ENCODE measurements at regions not wholly inside any gene's neighbourhood (a gene's known extent, or its start where the extent isn't known, plus 50 kb on each side); places are given as distances from the start of the nearest gene placed in this dataset.

DNA sequence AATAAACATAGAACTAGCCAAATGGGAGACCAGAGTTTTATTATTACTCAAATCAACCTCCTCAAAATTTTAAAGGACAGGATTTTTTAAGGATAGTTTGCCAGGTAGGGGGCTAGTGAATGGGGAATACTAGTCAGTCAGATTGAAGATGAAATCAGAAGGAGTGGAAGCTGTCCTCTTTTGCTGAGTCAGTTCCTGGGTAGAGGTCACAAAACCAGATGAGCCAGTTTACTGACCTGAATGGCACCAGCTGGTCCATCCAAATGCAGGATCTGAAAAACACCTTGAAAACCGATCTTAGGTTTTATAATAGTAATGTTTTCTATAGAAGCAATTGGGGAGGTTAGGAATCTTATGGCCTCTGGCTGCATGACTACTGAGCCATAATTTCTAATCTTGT, 558.2 kb downstream of the PKHD1 start:
- no peak overlapping the region for H3K4me3 ChIP-seq
- H3K27me3 ChIP-seq, result no peaks in the 10 kb centered on the region
- no peak for TF ChIP-seq CTCF (IDR thresholded peaks at IDR 0.05)
- H3K4me1 ChIP-seq, result no peaks in the 10 kb centered on the region
- H3K27ac ChIP-seq, result no peak overlapping the region
- H3K36me3 ChIP-seq, result no peaks in the 10 kb centered on the region
- ATAC-seq, result no peak
- H3K9me3 ChIP-seq, result no peaks in the 10 kb centered on the region
- no peak for DNase-seq
- intact Hi-C loops (cut with DNase I), result no loop called here

GRCh38 chr6:51531623-51532022, 555.8 kb downstream of the PKHD1 start:
- H3K4me3 ChIP-seq, result no peak overlapping the region
- H3K27me3 ChIP-seq, result no peaks in the 10 kb centered on the region
- no peak for TF ChIP-seq CTCF (IDR thresholded peaks at IDR 0.05)
- H3K9me3 ChIP-seq, result no peaks in the 10 kb centered on the region
- H3K36me3 ChIP-seq, result no peaks in the 10 kb centered on the region
- ATAC-seq, result peak; percentile 26
- intact Hi-C loops (cut with DNase I), result no loop called here
- H3K4me1 ChIP-seq, result no peaks in the 10 kb centered on the region
- no peak overlapping the region for H3K27ac ChIP-seq
- peak in 1 of 4 donors; percentile 15 for DNase-seq

DNA sequence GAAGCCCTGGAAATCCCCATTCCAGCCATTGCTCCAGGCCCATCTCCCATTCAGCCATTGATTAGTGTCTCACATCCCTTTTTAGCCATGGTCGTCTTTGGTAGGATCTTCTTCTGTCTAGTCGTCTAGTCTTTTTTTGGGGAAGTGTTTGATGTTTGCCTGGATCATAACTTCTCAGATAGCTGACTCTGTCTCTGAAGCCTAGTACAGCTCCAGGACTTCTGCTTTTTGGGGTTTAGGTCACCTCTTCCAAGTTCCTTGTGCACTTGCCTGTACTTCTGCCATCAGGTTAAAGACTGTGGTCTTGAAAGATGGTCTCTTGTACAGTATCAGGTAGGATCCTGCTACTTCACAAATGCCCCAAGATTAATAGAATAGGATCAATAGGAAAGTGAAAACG, 553.5 kb downstream of the PKHD1 start:
- intact Hi-C loops (cut with DNase I), result no loop called here
- H3K9me3 ChIP-seq, result no peaks in the 10 kb centered on the region

DNA sequence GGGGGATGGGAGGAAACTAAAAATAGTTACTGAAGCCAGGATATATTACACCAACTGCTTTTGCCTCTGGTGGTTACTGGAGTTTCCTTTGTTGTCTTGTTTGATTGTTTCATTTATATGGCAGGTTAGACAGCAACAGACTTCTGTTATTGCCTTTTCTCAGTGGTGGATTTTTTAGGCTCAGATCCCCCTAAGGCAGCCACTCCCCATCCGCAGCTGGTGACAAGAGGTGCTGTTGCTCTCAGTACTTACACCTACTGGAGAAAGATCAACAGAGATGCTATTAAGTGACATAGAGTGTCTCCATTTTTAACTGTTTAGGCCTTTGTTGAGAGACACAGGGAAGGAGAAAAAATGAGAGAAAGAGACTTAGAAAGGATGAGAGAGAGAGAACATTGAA, 552.1 kb downstream of the PKHD1 start:
- no peak for TF ChIP-seq CTCF (IDR thresholded peaks at IDR 0.05)
- H3K36me3 ChIP-seq, result no peaks in the 10 kb centered on the region
- H3K9me3 ChIP-seq, result no peaks in the 10 kb centered on the region
- intact Hi-C loops (cut with DNase I), result no loop called here
- no peak overlapping the region for H3K4me3 ChIP-seq
- peaks cover 0 to 2% of the 10 kb centered on the region in 2 donors for H3K27me3 ChIP-seq
- H3K27ac ChIP-seq, result no peak overlapping the region
- no peak for DNase-seq
- ATAC-seq, result no peak
- H3K4me1 ChIP-seq, result no peaks in the 10 kb centered on the region

More for the DNA sequence above, 553.5 kb downstream of the PKHD1 start:
- Histone ChIP-seq H3K27ac (no peak overlapping the region), H3K4me1 (no peaks in the 10 kb centered on the region), H3K27me3 (no peaks in the 10 kb centered on the region), H3K36me3 (no peaks in the 10 kb centered on the region), H3K4me3 (no peak overlapping the region)
- no peak for TF ChIP-seq CTCF (IDR thresholded peaks at IDR 0.05)
- DNase-seq, result no peak
- no peak for ATAC-seq

DNA sequence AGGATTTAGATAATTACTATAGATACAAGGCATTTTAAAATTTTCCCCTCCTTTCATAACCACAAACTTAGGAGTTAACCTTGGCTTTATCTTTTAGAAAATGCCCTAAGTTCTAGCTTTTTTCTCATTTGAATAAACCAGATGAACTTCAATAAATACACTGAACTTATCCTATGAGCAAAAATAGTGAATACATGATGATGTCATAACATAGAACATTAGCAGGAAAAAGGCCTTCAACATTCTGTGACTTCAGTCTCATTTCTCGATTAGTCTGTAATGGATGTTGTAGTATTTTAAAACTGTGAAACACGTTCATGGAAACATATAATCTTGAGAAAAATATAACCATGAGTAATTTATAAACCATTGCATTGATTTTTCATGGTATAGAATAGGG, 550.7 kb downstream of the PKHD1 start:
- Histone ChIP-seq H3K27ac (no peak overlapping the region), H3K9me3 (no peaks in the 10 kb centered on the region), H3K36me3 (no peaks in the 10 kb centered on the region), H3K27me3 (peaks cover 0 to 4% of the 10 kb centered on the region in 2 donors), H3K4me3 (no peak overlapping the region), H3K4me1 (no peaks in the 10 kb centered on the region)
- DNase-seq (no peak), ATAC-seq (no peak)
- intact Hi-C loops (cut with DNase I), result no loop called here
- TF ChIP-seq CTCF (IDR thresholded peaks at IDR 0.05), result no peak

Measured in left lung (tissue), 4 donors.